Lower leg skin (tissue), 3 donors: ENCODE measurements at regions not wholly inside any gene's neighbourhood (a gene's known extent, or its start where the extent isn't known, plus 50 kb on each side); places are given as distances from the start of the nearest gene placed in this dataset.

Source experiments
- POLR2A ChIP-seq, 2 donors: fragments of 450-650 bp; IDR thresholded peaks; one replicate each; pipeline ENCODE4 v1.6.1; 2016 to 2017; ENCODE audit warnings: antibody characterized with exemption in 2 of 2, mild to moderate bottlenecking in 1 of 2, moderate library complexity in 1 of 2
- TF ChIP-seq, protein P1 (sequence below), 3 donors: fragments of 450-650 bp; IDR thresholded peaks; one replicate each; pipeline ENCODE4 v1.5.1; 2016; ENCODE audit warnings: antibody characterized with exemption in 3 of 3, mild to moderate bottlenecking in 3 of 3, moderate library complexity in 2 of 3

DNA sequence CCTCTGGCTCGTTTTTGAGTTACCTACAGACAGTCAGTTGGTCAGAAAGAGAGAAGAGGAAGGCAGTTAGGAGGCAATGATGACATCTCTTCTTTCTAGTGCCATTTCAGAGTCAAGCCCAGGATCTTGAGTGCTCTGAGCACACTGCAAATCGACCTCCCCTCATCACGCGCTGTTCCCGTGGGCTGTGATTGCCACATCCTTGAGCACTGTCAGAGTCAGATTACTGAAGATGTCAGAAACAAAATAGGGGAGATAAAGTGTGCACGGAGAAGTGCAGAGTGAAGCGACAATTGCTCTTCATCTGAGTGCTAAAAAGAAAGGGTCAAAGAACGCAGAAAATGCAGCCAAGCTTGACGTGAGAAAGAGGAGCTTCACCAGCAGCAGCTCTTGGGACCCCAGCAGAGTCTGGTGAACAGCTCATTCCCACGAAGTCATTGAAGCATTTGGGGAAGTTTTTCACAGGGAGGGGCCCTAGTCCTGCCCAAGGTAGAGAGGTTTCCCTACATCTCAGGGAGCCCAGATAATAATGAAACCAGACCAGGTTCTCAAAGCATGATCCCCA is 661.7 kb upstream of the AUTS2 start:
- TF ChIP-seq, protein P1, sequence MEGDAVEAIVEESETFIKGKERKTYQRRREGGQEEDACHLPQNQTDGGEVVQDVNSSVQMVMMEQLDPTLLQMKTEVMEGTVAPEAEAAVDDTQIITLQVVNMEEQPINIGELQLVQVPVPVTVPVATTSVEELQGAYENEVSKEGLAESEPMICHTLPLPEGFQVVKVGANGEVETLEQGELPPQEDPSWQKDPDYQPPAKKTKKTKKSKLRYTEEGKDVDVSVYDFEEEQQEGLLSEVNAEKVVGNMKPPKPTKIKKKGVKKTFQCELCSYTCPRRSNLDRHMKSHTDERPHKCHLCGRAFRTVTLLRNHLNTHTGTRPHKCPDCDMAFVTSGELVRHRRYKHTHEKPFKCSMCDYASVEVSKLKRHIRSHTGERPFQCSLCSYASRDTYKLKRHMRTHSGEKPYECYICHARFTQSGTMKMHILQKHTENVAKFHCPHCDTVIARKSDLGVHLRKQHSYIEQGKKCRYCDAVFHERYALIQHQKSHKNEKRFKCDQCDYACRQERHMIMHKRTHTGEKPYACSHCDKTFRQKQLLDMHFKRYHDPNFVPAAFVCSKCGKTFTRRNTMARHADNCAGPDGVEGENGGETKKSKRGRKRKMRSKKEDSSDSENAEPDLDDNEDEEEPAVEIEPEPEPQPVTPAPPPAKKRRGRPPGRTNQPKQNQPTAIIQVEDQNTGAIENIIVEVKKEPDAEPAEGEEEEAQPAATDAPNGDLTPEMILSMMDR (IDR thresholded peaks at IDR 0.05) = no peak
- TF ChIP-seq POLR2A (IDR thresholded peaks at IDR 0.05) = no peak
